ENCODE measurements at regions not wholly inside any gene's neighbourhood (a gene's known extent, or its start where the extent isn't known, plus 50 kb on each side); places are given as distances from the start of the nearest gene placed in this dataset.

GRCh38 chr4:182179105-182179504 lies 64.1 kb upstream of the TENM3 start:
- DNase-seq: no peak

GRCh38 chr4:182179751-182180150 lies 63.5 kb upstream of the TENM3 start:
- no peak for DNase-seq

GRCh38 chr4:182185491-182185890 lies 57.7 kb upstream of the TENM3 start:
- DNase-seq: no peak

DNA sequence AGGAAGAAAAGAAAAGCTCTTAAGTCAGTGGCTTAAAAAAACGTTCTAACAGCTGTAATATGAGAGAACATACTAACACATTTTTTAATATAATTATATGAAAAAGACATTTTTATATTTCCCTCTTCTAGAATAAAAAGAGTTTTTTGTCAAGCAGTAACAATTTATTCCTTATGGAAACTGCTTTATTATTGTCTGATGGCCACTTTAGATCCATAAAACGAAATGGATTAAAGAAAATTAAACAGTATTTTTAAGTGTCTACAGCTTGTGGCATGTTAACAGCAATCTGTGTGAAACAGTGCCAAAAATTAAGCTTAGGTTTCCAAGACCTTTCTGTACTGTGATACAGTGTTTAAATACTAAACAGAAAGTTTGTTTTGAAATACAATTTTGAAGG lies 55.5 kb upstream of the TENM3 start:
- DNase-seq: no peak

DNA sequence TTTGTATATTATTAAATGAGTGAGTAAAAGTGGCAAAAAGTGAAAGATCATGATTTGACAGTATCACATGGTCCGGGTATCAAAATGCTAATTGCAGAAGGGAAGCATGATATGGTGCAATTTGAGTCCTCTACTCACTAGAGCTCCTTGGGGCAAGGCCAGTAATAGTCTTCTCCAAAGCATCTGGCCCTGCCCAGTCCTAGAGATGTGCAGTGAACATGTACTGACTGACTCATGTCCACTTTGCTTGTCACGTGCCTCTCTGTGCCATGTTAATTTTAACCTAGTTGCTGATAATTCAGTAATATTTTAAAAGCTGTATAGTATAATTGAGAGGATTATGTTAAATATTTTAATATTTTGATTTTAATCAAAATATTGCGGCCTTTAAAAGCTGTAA lies 54.6 kb upstream of the TENM3 start:
- DNase-seq: no peak

- DNase-seq: no peak
Measured at GRCh38 chr4:182189103-182189878, 53.9 kb upstream of the TENM3 start.

- no peak for DNase-seq
Measured at GRCh38 chr4:182190306-182190705, 52.9 kb upstream of the TENM3 start.

DNA sequence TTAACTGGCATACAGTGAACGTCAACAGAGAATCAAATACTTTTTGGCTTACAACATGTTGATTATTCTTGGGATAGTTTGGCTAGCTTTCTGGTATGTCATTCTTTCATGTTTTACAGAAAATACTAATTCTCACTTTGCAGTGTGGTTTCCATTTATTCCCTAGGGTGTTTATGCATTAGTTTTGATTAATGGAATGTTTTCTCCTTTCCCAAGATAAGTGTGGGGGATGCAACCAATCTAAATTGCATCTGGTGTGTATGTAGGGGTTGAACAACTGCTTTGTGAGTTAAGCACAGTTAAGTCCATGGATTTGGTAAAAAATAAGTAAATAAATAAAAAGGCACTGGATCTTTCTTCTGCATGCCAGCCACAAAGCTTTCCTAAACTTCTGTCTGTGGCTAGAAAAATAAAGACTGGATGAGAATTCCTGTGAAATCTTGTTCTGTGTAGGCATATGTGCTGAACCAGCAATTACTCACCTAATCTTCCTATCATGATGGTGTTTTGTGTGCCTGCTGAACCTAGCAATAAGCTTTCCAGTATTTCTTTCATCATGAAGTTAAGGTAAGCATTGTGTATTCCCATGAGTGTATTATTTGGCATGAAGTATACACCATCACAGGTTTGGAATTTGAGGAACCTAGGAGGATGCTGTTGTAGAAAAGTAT lies 50.6 kb upstream of the TENM3 start:
- DNase-seq: no peak

DNA sequence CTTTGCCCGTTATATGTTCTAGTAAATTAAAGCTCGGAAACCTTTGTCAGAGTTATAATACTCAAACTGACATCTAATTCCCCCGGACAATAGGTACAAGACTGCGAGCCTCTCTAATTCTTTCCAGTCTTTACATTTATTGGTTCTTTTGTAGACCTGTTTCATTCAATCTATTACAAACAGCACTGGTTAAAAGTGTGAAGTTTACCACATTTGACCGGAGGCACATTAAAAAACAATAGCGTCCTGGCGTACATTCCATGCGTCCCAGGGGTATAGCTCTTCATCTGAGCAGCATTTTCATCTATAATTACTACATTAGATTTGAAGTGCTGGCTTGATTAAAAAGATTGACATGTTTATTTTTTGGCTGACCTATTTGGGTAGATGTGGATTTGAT lies 49.9 kb upstream of the TENM3 start:
- no peak for DNase-seq

Data from activated CD4-positive, alpha-beta T cell treated with anti-CD3 and anti-CD28 coated beads for 1 hour (primary cell).